IPS-NIHi7 (cell line): ENCODE measurements at regions not wholly inside any gene's neighbourhood (a gene's known extent, or its start where the extent isn't known, plus 50 kb on each side); places are given as distances from the start of the nearest gene placed in this dataset.

Experiments used
- DNase-seq: peaks from one replicate; pipeline ENCODE4 v3.0.0; 2012; ENCODE audit warnings: mixed read lengths; ENCODE audit errors: extremely low spot score

DNA sequence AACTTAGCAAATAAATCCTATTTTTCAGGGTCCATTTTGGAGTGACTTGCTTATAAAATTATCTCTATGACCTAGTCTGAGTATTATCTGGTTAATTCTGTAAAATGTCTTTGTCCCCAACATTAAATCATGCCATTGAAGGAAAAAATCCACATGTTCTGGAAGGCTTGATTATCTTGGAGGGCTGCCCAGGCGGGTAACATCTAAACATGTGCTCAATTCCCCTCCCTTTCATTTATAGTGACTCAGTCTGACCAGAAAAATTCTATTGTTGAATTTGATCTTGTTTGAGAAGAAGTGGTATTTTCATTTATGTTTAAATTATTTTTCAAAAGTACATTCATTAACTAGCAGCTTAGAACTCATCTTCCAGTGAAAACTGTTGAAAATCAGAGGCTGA, 55.4 kb upstream of the SLC10A7 start:
- no peak for DNase-seq

DNA sequence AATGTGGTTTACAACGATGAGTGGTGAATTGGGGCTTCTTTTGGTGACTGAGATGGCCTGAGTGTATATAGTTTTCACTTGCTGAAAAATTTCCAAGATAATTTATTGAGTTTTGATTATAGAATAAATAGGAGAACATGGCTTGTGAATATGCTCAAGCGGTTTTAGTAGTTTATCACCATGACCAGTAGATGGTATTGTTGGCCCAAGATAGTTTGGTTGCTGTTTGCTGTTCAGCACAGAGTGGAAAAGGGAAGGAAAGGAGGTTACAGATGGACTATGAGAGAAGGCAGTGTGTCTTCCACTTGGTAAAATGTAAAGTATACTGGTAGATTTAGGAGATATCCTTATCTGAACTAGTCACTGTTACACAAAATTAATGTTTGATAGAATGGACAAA, 55.8 kb upstream of the POU4F2 start:
- peak; percentile 32 for DNase-seq

GRCh38 chr4:146585761-146586333, 52.8 kb upstream of the POU4F2 start:
- no peak for DNase-seq
